Heart left ventricle (tissue), 16 donors: ENCODE measurements at regions not wholly inside any gene's neighbourhood (a gene's known extent, or its start where the extent isn't known, plus 50 kb on each side); places are given as distances from the start of the nearest gene placed in this dataset.
"Not testable (repeated sequence)": the region's sequence is repeated elsewhere in the genome, so short reads cannot be mapped to it uniquely, and the experiment has no call there.

Source experiments
- ATAC-seq, 4 donors: fragments of 200-7000 bp; cut with Tn5 transposase; one replicate each; pipeline ENCODE4 v1.9.1; 2020 to 2022; ENCODE audit warnings: moderate library complexity in 4 of 4, mild to moderate bottlenecking in 3 of 4, moderate number of reproducible peaks in 1 of 4
- DNase-seq, 5 donors: peaks; one replicate each; pipeline ENCODE4 v3.0.0-alpha.2; 2020
- H3K27ac ChIP-seq, 12 donors: fragments of 200-600 bp; sonication (generic) in 4 of 12; one replicate each; pipeline versions ENCODE4 v1.5.0 to v1.8.0; 2016 to 2022; ENCODE audit warnings: mild to moderate bottlenecking in 2 of 12
- H3K27me3 ChIP-seq, 9 donors: fragments of 200-600 bp; sonication (generic) in 2 of 9; one replicate each; pipeline versions ENCODE4 v1.5.1 to v1.8.0; 2016 to 2022; ENCODE audit warnings: mild to moderate bottlenecking in 3 of 9
- H3K36me3 ChIP-seq, 9 donors: fragments of 200-600 bp; sonication (generic) in 2 of 9; one replicate each; pipeline versions ENCODE4 v1.5.0 to v1.8.0; 2018 to 2022; ENCODE audit warnings: mild to moderate bottlenecking in 2 of 9
- H3K4me1 ChIP-seq, 12 donors: fragments of 200-600 bp; sonication (generic) in 4 of 12; one replicate each; pipeline versions ENCODE4 v1.5.0 to v1.8.0; 2016 to 2022; ENCODE audit warnings: mild to moderate bottlenecking in 3 of 12
- H3K4me3 ChIP-seq, 12 donors: fragments of 200-600 bp; sonication (generic) in 4 of 12; one replicate each; pipeline versions ENCODE4 v1.5.0 to v1.8.0; 2017 to 2022; ENCODE audit warnings: mild to moderate bottlenecking in 9 of 12, moderate library complexity in 4 of 12
- H3K9me3 ChIP-seq, 12 donors: fragments of 200-600 bp; sonication (generic) in 4 of 12; one replicate each; pipeline versions ENCODE4 v1.5.0 to v1.8.0; 2016 to 2022; ENCODE audit warnings: mild to moderate bottlenecking in 1 of 12
- POLR2A ChIP-seq, 2 donors: fragments of 450-650 bp; IDR thresholded peaks; one replicate each; pipeline ENCODE4 v1.6.1; 2017; ENCODE audit warnings: antibody characterized with exemption in 2 of 2, mild to moderate bottlenecking in 2 of 2, moderate library complexity in 2 of 2
- WGBS, 4 donors: extraction: QIAGEN DNeasy Blood & Tissue Kit in 2 of 4; methylation state at CpG; one replicate each; pipeline versions ENCODE4 v1.1.5 to v1.1.7; 2013 to 2018; 5-methylcytosine and 5-hydroxymethylcytosine counted together
- intact Hi-C, 10 donors: fragments of 100-400 bp; cut with DNase I; formaldehyde crosslinking; loops; one replicate each; pipeline versions ENCODE4 v1.11.1 to v1.14.2; 2022
- TF ChIP-seq, protein P1 (sequence below), 12 donors: fragments of 200-600 bp; sonication (generic) in 4 of 12; IDR thresholded peaks; one replicate each; pipeline versions ENCODE4 v1.5.0 to v1.8.0; 2018 to 2022; ENCODE audit warnings: antibody characterized with exemption in 12 of 12, mild to moderate bottlenecking in 5 of 12
- donor health status: ischemic (EF 13 %, LVEDD 7.1; RV severe dilation, severe dysfunction).
- donor health status: healthy with polysubstance abuse.
- donor health status: DM: no; HTN: yes; CAD: no.
- donor health status: DM: no; HTN: no; CAD: no.
- donor health status: ischemic (EF 25% LVEDD 6.9; RV normal size, moderate dysfunction).
- donor health status: ischemic (EF 25% LVEDD 5.7; RV mildly dilated, moderate dysfunction).
- donor health status: healthy.
- donor health status: DM: yes; HTN: yes; CAD: no.
- donor health status: ischemic (EF 35%, LVEDD 5.7; RV mildly dilated, moderate dysfunction).
- donor health status: nonischemic (EF 11% LVEDD 7.7; RV severe dilation, severe dysfunction).
- donor health status: DM: yes; HTN: yes; CAD: no.
- donor health status: PGD.
- donor health status: ischemic (EF 29% LVEDD 5.4; RV normal size, mild dysfunction).
- donor health status: nonischemic (EF 23%, LVEDD 6.1; RV moderate dilation, normal function).

DNA sequence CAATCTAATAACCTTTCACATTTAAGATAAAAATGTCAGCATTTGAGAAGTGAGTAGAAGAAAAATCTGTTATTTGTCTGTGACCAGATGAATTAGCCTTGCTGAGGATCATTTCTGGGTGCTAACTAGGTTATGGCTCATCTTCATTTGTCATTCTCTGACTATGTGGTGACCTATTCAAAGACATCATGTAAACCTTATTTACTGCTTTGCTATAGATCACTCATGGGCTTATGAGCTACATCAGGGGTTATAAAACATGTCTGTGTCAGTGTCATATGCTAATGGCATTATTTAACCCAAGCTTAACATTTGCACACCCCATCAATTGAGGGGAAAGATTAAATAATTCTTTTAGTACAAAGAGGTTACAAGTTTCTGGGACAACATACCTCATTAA is 555.5 kb upstream of the CYLC2 start:
- no peaks in the 10 kb centered on the region for H3K27me3 ChIP-seq
- no peak for ATAC-seq
- H3K4me1 ChIP-seq: no peaks in the 10 kb centered on the region
- H3K4me3 ChIP-seq: no peak overlapping the region
- TF ChIP-seq, protein P1, sequence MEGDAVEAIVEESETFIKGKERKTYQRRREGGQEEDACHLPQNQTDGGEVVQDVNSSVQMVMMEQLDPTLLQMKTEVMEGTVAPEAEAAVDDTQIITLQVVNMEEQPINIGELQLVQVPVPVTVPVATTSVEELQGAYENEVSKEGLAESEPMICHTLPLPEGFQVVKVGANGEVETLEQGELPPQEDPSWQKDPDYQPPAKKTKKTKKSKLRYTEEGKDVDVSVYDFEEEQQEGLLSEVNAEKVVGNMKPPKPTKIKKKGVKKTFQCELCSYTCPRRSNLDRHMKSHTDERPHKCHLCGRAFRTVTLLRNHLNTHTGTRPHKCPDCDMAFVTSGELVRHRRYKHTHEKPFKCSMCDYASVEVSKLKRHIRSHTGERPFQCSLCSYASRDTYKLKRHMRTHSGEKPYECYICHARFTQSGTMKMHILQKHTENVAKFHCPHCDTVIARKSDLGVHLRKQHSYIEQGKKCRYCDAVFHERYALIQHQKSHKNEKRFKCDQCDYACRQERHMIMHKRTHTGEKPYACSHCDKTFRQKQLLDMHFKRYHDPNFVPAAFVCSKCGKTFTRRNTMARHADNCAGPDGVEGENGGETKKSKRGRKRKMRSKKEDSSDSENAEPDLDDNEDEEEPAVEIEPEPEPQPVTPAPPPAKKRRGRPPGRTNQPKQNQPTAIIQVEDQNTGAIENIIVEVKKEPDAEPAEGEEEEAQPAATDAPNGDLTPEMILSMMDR (IDR thresholded peaks at IDR 0.05): no peak
- H3K27ac ChIP-seq: no peak overlapping the region
- DNase-seq: no peak
- no peaks in the 10 kb centered on the region for H3K36me3 ChIP-seq
- H3K9me3 ChIP-seq: no peaks in the 10 kb centered on the region
- intact Hi-C loops: no loop called here

DNA sequence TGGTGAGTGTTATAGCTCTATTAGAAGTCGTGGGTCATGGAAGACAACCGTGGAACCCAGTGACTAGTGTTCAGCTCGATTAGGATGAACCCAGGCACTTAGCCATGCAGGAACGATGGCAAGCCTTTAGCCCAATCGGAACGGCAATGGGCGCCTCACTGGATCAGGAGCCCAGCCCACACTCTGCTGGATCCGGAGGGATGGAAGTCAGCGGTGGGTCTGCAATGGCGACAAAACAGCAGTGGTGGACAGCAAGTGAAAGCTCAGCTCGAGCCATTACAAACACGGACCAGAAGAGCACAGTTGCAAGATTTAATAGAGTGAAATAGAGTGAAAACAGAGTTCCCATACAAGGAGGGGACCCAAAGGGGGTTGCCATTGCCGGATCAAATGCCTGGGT is 558.5 kb upstream of the CYLC2 start:
- H3K4me3 ChIP-seq, H3K27ac ChIP-seq, H3K36me3 ChIP-seq, H3K9me3 ChIP-seq, H3K4me1 ChIP-seq, intact Hi-C loops, H3K27me3 ChIP-seq, ATAC-seq, DNase-seq: not testable (repeated sequence)
- 93 to 96% (median 94%) methylated on average over 12 to 13 of the region's 13 CpGs for WGBS, 4 donors

DNA sequence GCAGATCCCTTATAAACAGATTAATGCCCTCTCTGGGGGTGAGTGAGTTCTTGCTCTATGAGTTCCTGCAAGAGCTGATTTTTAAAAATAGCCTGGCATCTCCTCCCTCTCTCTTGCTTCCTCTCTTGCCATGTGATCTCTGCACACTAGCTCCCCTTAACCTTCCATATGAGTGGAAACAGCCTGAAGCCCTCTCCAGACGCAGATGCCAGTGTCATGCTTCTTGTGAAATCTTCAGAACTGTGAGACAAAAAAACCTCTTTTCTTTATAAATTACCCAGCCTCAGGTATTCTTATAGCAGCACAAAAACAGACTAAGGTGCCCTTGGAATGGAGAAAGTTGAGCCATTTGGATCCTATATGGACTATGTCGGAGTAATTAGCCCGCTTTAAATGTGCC is 559.7 kb upstream of the CYLC2 start:
- Histone ChIP-seq H3K27ac (no peak overlapping the region), H3K9me3 (no peaks in the 10 kb centered on the region), H3K36me3 (no peaks in the 10 kb centered on the region), H3K4me1 (no peaks in the 10 kb centered on the region), H3K4me3 (no peak overlapping the region), H3K27me3 (no peaks in the 10 kb centered on the region)
- intact Hi-C loops: no loop called here
- WGBS, 4 donors: 80 to 83% (median 81%) methylated on average over 3 of the region's 3 CpGs
- ATAC-seq (no peak), DNase-seq (no peak)
- TF ChIP-seq, protein P1 (IDR thresholded peaks at IDR 0.05): no peak
- no peak for TF ChIP-seq POLR2A (IDR thresholded peaks at IDR 0.05)

DNA sequence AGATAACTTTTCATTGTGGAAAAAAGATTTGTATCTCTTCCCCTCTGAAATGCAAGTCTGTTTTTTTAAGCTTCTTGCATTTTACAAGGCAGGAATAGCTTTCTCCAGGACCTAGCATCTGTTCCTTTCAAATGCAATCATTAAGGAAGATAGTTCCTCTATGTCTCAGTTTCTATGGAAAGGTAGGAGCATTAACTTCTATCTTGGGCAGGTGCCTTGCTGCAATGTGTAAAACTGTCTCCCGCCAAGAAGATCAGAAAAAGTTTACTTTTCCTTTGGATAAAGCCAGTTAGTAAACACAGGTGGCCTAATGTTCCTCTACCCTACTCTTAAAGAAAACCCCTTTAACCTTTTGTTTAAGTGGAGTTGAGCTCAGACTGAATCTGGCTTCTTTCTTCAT is 560.6 kb upstream of the CYLC2 start:
- Histone ChIP-seq H3K27me3 (no peaks in the 10 kb centered on the region), H3K4me3 (no peak overlapping the region), H3K27ac (no peak overlapping the region), H3K4me1 (no peaks in the 10 kb centered on the region), H3K9me3 (no peaks in the 10 kb centered on the region), H3K36me3 (no peaks in the 10 kb centered on the region)
- no peak for DNase-seq
- no peak for ATAC-seq
- intact Hi-C loops: no loop called here
- WGBS, 4 donors: 63 to 69% (median 65%) methylated on average over 1 of the region's 1 CpG
- TF ChIP-seq, protein P1 (IDR thresholded peaks at IDR 0.05): no peak
- no peak for TF ChIP-seq POLR2A (IDR thresholded peaks at IDR 0.05)

DNA sequence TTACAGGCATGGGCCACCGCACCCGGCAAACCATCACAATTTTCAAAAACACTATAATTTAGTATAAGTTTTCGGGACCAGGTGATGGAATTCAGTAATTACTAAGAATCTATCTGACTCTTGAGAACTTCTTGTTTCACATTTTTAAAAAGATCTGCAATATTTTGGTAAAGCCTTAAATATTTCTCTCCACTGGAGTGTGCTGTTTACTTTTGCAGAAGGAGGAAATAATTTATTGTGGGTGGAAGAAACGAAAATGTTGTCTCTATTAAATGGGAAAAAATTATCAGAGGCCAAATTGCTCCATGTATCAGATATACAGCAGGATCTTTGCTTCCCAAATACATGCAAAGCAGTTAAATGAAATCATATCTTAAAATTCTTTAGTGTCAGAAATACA is 566.8 kb upstream of the CYLC2 start:
- WGBS, 4 donors: 79 to 83% (median 81%) methylated on average over 4 of the region's 4 CpGs
- intact Hi-C loops: no loop called here
- TF ChIP-seq, protein P1 (IDR thresholded peaks at IDR 0.05): peak in 4 of 12 donors; percentile 6 to 20 (median 14)
- no peak for TF ChIP-seq POLR2A (IDR thresholded peaks at IDR 0.05)
- Histone ChIP-seq H3K27me3 (no peaks in the 10 kb centered on the region), H3K27ac (no peak overlapping the region), H3K9me3 (no peaks in the 10 kb centered on the region), H3K4me1 (no peaks in the 10 kb centered on the region), H3K4me3 (no peak overlapping the region), H3K36me3 (no peaks in the 10 kb centered on the region)
- ATAC-seq: no peak
- DNase-seq: no peak

DNA sequence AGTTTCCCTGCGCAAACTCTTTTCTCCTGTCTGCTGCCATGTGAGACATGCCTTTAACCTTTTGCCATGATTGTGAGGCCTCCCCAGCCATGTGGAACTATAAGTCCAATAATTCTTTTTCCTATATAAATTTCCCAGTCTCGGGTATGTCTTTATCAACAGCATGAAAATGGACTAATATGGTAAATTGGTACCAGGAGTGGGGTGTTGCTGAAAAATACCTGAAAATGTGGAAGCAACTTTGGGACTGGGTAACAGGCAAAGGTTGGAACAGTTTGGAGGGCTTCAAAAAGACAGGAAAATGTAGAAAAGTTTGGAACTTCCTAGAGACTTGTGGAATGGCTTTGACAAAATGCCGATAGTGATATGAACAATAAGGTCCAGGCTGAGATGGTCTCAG is 578.9 kb upstream of the CYLC2 start:
- DNase-seq, intact Hi-C loops, H3K4me3 ChIP-seq, H3K36me3 ChIP-seq, H3K4me1 ChIP-seq, H3K27me3 ChIP-seq, H3K27ac ChIP-seq, ATAC-seq: not testable (repeated sequence)
- WGBS, 4 donors: 79 to 88% (median 83%) methylated on average over 3 of the region's 3 CpGs
- peaks cover 0 to 42% (median 29%) of the 10 kb centered on the region in 12 donors for H3K9me3 ChIP-seq
